ENCODE measurements at regions not wholly inside any gene's neighbourhood (a gene's known extent, or its start where the extent isn't known, plus 50 kb on each side); places are given as distances from the start of the nearest gene placed in this dataset.

DNA sequence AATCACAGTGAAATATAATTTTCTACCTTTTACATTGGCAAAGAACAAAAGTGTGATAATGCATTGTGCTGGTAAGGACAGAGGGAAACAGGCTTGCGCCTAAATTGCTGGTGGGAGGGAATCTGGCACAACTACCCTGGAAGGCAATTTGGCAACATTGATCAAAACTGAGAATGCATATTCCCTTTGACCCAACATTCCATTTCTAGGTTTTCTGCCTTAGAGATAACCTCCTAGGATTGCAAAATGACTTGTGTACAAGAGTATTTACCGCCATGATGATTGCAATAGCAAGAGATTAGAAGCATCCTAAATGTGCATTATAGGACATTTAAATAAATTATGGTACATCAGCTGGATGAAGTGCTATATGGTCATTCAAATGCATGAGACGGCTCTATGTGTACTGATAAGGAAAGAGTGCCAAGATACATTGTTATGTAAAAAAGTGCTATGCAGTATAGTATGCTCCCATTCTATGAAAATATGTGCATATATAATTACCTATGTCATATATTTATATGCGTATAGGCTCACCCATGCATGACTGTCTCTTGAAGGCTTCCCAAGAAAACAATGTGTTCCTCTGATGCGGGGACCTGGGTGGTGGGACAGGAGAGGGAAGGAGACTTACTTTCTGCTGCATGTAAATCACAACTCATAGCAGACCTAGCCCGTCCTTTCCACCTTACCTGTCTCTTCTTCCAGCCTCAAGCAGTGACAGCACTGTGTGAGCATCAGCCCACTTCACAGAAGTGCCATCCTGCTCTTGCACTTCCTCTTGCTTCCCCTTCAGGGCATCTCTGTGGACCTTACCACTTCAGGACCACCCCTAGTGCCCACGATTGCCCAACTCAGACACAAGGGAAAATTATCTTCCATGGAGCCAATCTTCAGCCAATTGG lies 249.9 kb upstream of the TLE3 start:
- no peak for DNase-seq (ENCODE audit: low read depth)

DNA sequence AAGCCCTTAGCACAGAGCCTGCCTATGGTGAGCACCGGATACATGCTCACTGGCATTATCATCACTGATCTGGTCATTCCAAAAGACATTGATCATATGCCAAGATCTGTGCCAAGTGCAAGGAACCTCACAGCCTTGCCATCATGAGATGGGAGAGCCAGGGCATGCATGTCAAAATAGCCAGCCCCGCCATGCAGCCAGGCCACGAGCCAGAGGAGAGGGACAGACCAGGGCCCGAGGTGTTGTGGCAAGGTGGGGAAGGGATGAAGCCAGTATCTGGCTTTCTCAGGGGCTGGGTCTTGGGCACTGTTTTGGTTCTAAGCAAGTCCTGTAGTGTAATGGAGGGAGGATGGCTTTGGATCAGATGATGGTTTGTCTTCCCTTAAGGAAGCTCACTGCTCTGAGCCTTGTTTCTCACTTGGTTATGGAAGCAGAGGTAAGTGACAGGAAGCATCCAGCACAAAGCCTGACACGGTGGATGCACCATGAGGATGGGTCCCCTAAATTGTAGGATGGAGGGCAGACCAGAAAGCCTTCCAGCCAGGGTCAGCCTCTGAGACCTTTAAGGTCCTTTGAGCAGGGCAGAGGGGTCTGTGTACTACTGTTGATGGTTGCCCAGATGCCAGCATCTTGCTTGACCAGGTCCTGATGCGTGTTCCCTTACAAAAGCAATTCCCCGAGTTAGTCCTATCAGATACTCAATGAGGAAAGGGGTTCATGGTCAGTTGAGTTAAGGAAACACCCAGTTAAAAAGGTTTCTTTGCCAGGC lies 247.7 kb upstream of the TLE3 start:
- no peak for DNase-seq (ENCODE audit: low read depth)

DNA sequence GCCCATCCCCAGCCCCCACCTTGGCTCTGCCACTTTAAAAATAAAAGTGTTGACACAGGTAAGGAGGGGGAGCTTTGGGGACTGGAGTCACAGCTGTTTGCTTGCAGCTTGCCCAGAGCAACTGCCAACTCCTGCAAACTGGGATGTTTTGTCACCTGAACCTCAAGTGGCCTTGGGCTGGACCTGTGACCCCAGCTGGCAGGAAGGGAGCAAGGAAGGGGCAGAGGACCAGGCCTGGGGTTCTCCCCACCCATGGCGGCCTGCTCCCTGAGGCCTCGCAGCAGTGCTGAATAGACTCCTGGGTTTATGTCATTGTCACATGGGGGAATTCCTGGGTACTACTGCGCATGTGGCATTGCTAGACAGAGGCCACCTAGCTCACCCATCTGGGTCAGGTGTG lies 246.9 kb upstream of the TLE3 start:
- no peak for DNase-seq (ENCODE audit: low read depth)

DNA sequence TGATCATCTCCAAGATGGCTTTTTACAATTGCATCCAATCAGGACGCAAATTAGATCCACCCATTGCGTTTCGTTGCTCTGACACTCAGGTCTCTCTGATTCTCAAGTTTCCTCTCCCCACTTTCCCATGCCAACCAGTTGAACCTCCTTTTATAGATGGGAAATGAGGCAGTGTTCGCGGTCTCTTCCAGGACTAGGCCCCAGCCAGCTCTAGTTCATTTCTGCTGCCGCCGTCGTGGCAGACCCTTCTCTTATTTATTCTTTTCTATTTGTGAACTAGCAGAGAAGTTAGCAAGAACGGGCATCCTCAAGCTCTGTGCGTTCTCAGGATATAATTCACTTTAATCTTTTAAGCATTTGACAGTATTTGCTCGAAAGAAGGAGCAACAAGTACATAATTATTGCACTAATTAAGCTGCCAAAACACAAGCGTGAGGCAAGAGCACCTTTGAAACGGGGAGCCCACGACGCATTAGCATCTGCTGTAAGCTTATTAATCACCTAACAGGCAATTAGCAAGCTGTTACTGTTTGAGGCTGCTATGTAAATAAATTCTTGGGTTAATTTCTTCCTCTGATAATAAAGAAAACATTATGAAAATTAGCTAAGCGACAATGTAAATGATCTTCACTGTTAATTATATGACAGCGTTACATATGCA lies 246.4 kb upstream of the TLE3 start:
- no peak for DNase-seq (ENCODE audit: low read depth)

DNA sequence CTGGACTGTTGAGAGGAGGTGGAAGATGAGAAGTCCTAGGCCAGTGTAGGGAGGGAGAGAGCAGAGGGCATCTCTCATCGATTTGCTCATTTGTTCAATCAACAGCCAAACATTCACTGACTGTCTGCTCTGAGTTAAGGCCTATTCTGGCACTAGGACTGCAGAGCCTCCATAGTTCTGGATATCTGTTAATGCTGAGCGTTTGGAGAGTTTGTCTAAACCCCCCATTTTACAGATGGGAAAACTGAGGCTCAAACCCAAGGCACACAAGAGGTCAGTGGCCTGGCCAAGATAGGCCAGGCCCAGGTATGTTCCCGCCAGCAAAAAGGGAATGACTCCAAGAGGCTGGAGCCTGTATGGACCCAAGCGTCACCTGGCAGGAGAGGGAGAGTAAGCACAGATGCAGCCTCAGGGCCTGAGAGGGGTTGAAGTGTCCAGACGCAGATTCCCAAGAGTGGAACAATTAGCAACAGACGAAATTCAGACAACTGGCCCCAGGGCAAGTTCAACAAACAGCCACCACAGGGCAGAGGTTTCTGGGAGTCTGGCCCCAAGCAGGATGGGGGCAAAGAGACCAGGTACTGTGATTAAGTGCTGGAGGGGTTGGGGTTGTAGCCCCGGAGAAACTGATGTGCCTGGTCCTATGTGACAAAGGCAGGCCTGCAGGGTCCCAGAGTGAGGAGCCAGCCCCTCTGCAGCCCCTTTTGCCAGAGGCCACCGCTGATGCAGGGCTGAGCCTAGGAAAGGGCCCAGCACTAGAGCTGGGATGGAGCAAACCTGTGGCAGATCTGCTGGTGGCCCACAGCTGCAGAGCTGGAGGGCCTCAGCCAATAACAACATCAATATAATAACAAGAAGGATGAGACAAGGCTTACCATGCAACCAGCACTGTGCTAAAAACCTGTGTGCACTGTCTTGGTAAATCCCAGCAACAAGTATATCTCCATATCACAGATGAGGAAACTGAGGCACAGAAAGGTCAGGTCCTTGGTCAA lies 245.1 kb upstream of the TLE3 start:
- DNase-seq (ENCODE audit: low read depth) = no peak

DNA sequence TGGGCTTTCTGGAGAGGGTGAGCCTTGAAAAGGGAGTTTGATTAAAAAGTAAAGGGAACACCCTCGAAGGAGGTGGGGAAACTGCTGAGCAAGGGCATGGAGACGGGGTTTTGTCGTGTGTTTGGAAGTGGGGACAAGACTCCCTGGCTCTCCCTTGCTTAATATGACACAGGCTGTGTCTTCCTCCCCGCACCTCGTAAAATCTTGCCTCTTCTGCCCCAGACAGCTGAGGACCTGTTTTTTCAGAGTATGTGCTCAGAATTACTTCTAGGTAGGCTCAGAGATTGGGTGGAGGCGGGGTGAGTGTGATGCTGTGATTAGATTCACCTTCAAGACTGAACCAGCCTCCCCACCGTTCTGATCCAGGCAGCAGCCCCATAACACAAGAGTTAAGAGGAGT lies 244.4 kb upstream of the TLE3 start:
- no peak for DNase-seq (ENCODE audit: low read depth)

DNA sequence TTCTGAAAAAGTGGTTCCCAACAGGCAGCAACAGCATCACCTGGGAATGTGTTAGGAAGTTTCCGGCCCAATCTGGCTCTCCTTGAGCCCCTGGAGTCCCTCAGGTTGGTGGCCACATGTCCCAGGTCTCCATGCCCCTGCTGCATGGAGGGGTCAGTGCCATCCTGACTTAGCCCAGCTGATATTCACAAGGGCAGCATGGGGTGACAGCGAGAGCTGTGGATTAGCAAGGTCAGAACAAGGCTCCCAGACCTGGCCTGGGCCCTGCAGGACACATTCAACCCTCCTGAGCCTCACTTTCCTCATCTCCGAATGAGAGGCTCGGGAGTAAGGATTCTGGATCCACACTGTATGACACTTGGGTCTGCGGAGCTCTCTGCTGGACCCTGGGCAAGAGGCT lies 243.8 kb upstream of the TLE3 start:
- no peak for DNase-seq (ENCODE audit: low read depth)

DNA sequence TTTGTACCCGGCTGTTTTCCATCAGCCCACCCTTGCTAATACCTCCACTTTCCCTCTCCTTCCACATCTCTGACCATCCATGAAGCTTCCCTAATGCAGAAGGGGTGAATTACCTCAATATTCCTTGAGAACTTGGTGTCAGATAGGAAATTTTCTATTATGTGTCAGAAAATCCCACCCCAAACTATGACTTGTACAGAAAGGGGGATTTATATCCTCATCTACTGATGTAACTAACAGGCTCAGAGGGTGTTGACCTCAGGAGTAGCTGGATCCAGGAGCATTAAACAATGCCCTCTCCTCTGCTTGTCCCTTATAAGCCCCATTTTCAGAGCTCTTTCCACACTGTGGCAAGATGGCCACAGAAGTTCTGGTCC lies 242.8 kb upstream of the TLE3 start:
- no peak for DNase-seq (ENCODE audit: low read depth)

DNA sequence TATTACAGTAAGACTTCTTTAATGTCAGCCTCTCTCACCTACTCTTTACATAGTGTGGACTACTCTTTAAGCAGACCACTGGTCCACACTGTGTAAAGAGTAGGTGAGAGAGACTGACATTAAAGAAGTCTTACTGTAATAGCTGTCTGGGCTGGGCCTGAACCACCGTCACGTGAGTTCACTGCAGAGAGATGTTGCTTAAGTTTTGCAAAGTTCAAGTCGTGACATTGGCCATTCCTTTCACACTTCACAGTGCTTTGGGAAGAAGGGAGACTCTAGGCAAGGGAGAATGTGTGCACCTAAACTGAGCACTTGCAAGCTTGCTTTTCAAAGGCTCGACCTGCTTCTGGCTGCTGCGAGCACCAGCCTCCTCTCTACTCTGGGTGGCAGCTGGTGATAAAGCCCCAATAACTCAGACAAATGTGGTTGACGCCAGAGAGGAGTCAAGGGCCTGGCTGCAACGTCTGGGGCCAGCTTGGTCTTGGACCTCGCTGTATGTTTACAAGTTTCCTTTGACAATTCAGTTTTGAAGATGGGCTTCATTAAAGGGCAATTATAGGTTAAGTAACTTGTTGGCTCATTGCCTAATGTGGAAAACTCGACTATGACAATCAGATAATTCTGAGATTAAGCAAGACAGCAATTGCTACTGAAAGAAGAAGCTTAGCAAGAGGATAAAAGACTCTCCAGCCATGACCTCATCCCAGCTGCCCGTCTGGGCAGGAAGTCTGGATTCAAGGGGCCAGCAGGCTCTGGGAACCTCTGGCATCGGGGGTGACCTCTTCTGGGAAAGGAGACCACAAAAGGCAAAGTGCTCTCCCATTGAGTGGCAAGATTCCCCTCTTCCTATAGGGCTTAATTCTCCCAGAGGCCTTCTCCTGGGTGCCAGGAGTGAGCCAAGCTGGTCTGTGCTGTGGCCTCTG lies 242.1 kb upstream of the TLE3 start:
- no peak for DNase-seq (ENCODE audit: low read depth)

DNA sequence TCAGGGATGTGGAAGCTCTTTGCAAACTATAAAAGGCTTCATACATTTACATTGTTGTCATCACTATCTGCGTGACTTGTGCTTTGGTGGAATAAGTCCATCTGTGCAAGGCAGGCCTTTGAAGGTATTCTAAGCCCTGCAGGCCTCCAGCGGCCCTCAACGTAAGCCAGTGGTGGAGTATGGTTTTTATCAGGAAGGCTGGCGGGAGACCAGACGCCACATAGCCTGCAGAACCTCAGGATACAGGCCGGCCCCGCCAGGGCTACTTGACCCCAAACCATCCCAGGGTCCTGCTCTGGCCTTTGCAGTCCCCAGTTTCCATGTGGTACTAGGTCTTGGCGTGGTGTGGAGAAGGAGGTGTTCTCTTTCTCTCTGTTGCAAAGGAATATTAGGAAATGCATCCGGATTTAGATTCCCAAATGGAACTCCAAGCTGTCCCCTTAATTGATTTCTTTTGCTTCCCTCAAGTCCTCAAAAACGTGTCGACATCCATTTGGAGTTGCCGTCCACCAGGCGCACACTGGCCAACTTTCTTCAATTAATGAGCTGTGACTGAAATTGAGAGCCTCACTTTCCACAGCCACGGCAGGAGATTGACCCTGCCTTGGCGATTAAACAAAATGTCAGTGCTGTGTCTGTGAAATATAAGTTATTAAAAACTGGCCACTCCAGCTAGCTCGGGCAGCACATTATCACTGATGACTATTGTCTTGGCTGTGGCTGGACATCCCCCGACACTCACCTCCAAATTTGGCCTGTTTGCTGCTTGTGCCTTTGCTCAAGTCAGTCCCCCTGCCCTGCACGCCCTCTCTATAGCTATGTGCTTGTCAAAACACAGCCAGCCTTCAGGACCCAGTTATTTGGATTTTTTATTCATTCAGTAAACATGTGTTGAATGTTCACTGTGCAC lies 239.8 kb upstream of the TLE3 start:
- no peak for DNase-seq (ENCODE audit: low read depth)

DNA sequence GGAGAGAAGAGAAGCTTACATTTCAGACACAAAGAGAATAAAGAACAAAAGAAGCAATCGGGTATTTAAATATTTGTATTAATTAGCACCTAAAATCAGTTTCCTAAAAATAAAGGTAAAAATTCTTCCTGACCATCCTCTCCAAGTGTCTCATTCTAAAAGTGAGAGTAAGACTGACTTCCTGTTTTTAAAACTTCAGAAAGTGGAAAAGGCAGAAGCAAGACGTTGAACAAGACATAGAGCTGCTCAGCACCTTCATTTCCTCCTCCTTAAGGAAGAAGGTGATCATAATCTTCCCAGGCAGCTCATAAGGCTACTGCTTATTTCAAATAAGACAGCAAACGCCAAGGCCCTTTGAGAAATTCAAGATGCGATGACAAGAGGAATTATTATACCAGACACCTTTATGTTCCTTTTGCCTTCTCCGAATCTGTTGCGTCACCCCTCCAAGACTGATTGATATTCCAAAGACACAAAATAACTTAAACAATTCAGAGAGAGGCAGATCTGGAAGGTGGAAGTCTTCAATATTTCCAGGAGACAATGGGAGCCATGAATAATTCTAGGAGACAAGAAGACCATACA lies 238.8 kb upstream of the TLE3 start:
- DNase-seq (ENCODE audit: low read depth) = no peak

DNA sequence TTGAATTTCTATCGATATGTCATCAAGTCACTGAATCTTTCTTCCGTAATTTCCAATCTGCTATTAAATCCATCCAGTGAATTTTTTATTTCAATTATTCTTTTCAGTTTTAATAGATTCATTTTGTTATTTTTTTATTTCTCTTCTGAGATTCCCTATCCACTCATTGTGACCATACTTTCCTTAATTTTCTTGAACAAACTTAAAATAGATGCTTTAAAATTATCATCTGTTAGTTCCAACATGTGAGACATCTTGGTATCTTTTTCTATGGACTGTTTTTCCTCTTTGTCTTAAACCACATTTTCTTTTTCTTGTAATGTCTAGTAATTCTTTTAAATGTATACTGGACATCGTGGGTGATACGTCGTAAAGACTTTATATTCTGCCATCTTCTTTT lies 236.6 kb upstream of the TLE3 start:
- no peak for DNase-seq (ENCODE audit: low read depth)

DNA sequence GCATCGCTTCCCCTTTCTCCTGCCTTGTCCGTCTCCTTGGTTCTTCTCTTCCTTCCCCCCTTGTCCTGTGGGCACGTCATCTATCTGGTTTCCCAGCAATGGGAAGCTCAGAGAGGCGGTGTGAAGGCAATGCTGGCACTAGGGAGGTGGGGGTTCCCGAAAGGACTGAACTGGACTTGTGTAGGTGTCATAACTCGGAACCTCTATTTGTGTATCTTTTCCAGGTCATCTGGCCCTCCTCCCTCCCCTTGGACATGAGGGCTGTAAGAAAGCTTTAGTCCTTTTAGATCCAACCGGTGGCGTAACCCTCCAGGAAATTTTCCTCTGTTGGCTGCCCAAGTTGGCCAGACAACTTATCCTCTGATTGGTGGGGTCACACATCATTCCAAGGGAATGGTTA lies 231.5 kb upstream of the TLE3 start:
- no peak for DNase-seq (ENCODE audit: low read depth)

DNA sequence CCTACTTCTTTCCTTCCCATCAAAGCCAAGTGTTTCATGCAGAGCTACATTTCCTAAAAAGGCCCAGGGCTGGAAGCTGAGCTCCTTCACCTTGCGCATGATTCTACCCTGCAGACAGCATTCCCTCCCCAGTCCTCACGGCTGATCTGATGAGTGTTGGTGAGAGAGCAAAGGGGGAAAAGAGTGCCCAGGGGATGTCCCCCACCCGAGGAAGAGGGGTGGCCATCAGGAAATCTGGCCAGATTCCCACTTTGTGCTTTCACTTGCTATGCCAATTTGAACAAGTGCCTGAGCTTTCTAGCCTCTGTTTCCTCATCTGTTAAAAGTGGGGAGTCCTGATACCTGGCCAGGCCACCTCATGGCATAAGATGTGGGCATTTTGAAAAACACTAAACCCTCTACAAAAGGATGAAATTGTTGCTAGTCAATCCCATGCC lies 231.0 kb upstream of the TLE3 start:
- DNase-seq (ENCODE audit: low read depth) = no peak

DNA sequence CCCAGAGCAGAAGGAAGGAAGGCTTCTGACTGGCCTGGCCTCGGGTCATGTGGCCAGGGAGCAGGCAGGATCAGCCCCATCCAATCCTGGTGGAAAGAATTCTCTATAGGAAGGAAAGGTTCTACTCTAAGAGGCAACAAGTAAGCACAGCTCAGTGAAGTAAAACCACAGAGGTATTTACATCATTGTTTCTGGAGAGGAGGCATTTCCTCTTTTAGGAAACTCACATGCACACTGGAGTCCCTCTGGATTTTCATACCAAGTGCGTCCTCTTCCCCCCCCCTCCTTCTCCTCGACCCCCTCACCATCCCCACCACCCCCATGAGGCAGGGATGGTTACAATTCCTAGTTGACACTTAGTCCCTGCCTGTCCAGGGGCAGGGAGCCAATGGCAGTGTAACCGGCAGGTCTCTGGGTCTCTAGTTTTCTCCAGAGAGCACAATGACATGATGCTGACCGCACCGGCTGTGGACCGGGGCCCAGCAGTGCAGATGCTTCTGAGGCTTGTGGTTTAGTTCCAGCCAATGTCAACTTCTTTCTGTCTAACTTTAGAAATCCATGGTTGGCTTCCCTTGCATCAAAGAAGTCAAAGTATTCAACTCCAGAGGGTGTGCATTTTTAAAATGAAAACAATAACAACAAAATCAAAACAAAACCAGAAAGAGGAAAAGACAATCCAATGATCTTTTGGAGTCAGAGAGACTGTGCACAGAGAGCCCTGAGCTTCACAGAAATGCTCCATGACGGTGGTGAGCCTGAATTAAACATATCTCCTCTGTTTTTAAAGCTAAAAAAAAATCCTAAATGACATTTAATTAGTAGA lies 230.3 kb upstream of the TLE3 start:
- no peak for DNase-seq (ENCODE audit: low read depth)

DNA sequence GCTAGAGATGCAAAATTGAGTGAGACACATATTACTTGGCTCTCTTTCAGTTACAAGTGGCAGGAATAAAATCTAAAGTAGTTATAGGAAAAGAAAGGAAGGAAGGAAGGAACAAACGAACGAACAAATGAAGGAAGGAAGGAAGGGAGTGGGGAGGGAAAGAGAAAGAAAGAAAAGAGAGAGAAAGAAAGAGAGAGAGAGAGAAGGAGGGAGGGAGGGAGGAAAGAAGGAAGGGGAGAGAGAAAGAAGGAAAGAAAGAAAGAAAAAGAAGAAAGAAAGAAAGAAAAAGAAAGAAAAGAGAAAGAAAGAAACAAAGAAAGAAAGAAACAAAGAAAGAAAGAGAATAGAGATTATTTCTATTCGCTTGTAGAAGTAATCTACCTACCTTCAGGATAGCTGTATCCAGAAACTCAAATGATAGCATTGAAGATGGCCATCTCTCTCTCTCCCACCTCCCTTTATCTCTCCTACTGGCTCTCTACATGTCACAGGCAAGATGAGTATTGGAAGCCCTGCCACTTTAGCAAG lies 229.7 kb upstream of the TLE3 start:
- no peak for DNase-seq (ENCODE audit: low read depth)

DNA sequence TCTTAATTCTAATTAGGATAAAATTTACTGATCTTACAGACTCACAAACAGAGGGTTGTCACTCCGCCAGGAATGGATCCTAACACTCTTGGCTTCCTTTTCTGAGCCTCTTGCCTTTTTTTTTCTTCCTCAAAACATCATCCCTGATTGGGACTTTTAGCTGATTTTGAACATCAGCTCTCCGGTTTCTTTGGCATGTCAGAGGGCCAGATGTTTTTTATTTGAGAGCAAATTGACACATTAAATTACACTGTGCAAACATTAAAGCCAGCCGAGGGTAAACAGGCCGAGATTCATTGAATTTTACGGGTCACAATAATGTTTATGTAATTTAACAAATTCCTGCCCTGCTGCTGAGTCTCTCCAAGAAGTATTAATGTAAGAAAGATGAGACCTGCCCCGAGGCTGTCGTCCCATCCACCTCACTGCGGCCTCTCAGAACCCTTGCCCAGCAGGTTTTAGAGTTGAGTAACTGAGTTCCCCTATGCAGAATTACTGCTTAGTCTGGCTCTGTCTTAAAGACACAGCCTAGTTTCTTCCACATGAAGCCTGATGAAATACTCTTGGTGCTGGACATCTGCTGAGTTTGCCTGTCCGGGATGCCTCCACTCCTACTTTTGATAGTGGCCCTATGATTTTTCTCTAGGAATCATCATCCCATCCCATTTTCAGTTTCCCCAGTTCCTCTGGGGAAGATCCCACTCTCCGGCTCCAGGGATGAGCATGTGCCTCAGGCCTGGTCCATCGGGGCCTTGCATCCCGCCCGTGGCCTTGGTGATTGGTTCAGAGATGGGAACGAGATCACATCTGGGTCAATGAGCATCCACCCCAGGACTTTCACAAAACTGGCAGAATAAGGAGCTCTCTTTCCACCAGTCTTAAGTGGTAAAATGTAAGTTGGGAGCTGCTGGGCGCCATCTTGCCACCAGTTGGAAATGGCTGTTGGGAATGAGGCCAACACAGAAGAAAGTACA lies 226.6 kb upstream of the TLE3 start:
- DNase-seq (ENCODE audit: low read depth) = no peak
